GM11168 (cell line): ENCODE measurements at regions not wholly inside any gene's neighbourhood (a gene's known extent, or its start where the extent isn't known, plus 50 kb on each side); places are given as distances from the start of the nearest gene placed in this dataset.

Experiments used
- in situ Hi-C: fragments of 300-500 bp; cut with MboI; formaldehyde crosslinking; loops from one replicate; pipeline ENCODE4 v1.12.0; 2022; ENCODE audit warnings: low sequenced_read_pairs; ENCODE audit not compliant: unreplicated experiment

- in situ Hi-C loops, result no loop called here
These were observed 341.8 kb downstream of the TMEM182 start for GRCh38 chr2:103103678-103104077.

DNA sequence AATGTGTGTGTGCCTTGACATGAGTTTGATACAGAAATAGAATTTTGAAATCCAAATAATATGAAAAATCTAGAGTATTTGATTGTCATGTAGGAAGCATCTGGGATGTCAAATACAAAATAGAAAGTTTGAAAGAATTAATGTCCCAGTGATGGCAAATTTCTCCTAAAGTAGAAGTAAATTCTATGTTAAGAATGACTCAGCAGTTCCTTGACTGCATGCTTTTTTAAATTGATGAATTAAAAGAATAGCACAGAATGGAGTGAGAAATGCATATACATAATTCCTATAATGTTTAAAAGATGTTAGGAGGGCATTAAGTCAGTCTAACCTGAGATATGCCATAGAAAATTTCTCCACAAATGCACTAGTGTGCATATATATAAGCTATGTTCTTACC lies 357.5 kb downstream of the TMEM182 start:
- in situ Hi-C loops, result no loop called here

DNA sequence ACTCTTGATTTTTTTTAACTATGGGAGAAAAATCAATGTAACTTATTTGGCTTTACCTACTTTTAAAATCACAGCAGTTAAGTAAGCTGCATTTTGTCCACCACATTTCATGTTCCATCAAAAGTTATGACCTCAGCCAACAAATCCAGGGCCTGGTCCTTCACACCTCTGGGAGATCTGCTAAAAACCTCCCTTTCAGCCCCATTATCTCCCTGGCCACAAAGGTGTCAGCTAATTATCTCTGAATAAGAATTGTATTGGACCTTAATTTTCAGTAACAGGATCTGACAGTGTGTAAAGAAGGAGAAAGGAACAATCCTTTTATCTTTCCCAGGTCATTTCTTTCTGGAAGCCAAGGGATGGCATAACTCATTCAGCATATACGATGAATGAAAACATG lies 359.3 kb downstream of the TMEM182 start:
- in situ Hi-C loops, result no loop called here

GRCh38 chr2:103123516-103123915 lies 361.7 kb downstream of the TMEM182 start:
- in situ Hi-C loops, result no loop called here

- in situ Hi-C loops, result no loop called here
These were observed 369.0 kb downstream of the TMEM182 start for GRCh38 chr2:103130857-103131256.

DNA sequence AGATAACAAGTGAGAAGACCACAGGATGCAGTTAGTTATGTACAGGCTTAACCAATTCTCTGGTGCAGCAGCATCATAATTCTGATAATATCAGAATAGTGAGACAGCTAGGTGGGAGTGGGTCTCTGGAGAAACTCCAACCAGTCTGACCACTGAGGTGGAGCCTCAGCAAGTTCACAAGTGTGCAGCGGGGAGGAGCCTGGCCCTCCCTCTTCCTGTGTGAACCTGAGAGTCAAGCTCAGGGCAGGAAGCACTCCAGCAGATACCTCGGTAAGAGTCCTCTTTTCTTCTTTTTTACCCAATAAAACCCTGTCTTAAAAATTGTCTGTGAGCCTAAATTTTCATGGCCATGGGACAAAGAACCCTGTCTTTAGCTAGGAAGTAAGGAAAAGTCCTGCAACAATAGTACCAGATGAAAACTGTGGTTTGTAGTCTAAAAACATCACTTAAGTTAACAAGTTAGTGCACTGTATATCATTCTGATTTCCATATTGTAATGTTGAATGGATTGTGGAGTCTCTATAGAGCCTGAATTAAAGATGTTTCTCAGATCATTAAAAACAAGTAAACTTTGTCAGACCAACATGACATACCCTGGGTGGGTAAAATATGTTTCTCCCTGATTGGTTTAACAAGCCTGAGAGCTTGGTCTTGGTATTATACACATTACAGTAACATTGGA lies 370.8 kb downstream of the TMEM182 start:
- in situ Hi-C loops, result no loop called here

GRCh38 chr2:103135679-103136078 lies 373.8 kb downstream of the TMEM182 start:
- in situ Hi-C loops, result no loop called here

DNA sequence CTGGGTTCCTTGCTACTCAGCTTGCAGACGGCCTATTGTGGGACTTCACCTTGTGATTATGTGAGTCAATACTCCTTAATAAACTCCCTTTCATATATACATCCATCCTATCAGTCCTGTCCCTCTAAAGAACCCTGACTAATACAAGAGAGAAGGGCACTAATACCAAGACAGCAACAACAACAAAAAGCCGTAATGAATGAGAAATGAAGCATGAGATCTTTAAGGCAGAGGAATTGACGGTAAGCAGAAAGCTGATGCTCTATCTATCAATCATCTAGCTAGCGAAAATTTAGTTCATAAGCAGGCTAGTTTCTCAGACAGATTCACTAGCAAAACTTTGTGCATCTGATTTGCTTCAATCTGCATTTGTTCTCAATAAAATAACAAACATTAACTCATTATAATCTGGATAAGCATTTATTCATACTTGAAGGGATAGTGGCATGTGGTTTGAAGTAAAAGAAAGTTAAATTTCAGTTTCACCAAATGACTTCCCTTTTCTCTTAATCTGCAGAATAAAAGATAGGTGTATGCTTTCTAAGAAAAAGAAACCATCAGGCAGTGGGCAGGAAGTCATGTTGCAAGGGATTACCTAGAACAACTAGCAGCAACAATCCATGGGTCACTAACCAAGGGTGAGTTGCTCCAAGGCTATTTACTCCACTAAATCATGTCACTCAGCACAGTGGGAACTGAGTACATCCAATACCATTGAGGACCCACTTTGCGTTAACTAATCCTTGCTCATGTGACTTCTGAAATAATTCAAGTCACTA lies 376.5 kb downstream of the TMEM182 start:
- in situ Hi-C loops, result no loop called here

GRCh38 chr2:103139628-103140268 lies 377.9 kb downstream of the TMEM182 start:
- in situ Hi-C loops, result no loop called here

GRCh38 chr2:103144837-103145236 lies 383.0 kb downstream of the TMEM182 start:
- in situ Hi-C loops, result no loop called here

- in situ Hi-C loops, result no loop called here
These were observed 383.9 kb downstream of the TMEM182 start for GRCh38 chr2:103145739-103146138.

GRCh38 chr2:103151046-103151445 lies 389.2 kb downstream of the TMEM182 start:
- in situ Hi-C loops, result loop anchor here (25.0 kb wide), 1 partner anchor 1711 kb away; the partner anchor contains the start of gene POU3F3

DNA sequence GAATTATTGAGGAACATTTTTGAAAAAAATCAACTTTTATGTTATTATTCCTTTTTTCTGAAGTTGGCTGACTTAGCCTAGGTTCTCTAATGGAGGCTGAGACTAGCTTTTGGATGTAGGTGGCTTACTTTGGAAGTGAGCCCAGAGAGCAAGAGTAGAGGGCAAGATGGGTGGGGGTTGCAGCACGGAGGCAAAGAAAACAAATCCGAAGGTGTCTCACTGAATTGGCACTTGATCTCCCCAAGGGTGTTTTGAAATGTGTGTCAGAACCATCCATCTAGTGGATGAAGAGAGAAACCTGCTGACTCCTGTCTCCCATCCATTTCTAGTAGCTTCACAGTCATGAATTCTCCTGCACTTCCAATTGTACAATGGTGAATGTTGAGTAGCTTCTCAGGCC lies 390.7 kb downstream of the TMEM182 start:
- in situ Hi-C loops, result loop anchor here (25.0 kb wide), 1 partner anchor 1710 kb away; the partner anchor contains the start of gene POU3F3

GRCh38 chr2:103153580-103154284 lies 391.9 kb downstream of the TMEM182 start:
- in situ Hi-C loops, result loop anchor here (25.0 kb wide), 1 partner anchor 1709 kb away; the partner anchor contains the start of gene POU3F3

GRCh38 chr2:103155308-103155707 lies 393.5 kb downstream of the TMEM182 start:
- in situ Hi-C loops, result loop anchor here (25.0 kb wide), 1 partner anchor 1707 kb away; the partner anchor contains the start of gene POU3F3

GRCh38 chr2:103159018-103159417 lies 397.2 kb downstream of the TMEM182 start:
- in situ Hi-C loops, result loop anchor here (25.0 kb wide), 1 partner anchor 1703 kb away; the partner anchor contains the start of gene POU3F3

DNA sequence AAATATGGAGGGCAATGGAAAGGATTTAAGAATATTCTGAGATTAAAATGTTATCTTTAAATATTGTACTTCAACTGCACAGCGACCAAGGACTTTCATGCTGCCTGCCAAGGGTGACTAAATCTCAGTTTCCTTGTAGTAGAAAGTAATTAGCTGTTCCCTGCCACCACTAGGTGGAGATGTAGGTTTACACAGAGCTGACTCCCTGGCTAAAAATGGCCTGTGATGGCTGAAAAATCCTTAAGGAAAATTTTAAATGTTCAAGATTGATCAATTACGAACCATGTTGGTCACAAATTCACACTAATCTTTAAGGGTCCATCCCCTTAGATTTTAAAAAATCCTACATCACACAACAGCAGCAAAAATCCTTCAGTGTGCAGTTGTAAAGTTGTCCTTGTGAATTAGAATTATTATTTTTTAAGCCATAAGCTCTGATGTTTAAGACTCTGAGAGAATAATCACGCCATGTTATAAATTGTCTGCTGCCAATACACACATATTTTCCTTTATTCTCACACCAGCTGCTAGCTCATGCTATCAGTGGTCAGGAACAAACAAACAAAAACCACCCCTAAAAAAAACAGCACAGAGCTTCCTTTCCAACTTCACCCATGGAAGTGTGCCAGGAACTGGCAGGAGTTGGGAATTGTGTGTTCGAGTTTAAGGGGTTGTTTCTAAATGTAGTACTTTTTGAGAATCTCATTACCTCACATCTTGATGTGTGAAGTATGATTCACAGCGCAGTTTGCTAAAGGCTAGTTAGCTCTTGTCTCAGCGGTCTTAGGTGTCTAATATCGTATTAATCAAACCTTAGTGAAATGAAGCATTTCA lies 399.8 kb downstream of the TMEM182 start:
- in situ Hi-C loops, result loop anchor here (25.0 kb wide), 1 partner anchor 1701 kb away; the partner anchor contains the start of gene POU3F3

- in situ Hi-C loops, result loop anchor here (25.0 kb wide), 1 partner anchor 1698 kb away; the partner anchor contains the start of gene POU3F3
These were observed 402.9 kb downstream of the TMEM182 start for GRCh38 chr2:103164748-103165147.

DNA sequence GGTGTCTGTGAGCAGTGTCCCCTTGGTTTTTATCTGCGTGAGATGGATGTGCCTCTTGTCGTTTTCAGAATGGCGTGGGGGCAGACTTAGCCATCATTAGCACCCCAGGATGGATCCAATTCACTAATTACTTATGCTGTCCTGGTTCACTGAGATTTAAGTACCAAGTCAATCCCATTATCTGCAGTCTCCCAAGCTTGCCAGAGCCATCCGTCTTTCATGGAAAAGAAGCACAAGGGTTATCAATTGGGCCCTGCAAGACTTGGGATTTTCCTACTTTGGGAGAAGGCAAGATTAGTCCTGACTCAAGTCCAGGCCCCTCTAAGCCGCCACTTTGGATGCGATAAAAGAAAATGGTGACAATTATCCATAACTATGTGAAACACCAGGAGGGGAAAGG lies 404.0 kb downstream of the TMEM182 start:
- in situ Hi-C loops, result loop anchor here (25.0 kb wide), 1 partner anchor 1696 kb away; the partner anchor contains the start of gene POU3F3
